Hepatocyte (in vitro differentiated cells): ENCODE measurements at regions not wholly inside any gene's neighbourhood (a gene's known extent, or its start where the extent isn't known, plus 50 kb on each side); places are given as distances from the start of the nearest gene placed in this dataset.

ENCODE experiments used
- DNase-seq: peaks from one replicate; pipeline ENCODE4 v3.0.0-alpha.2; 2016; ENCODE audit warnings: low spot score
- H2AFZ ChIP-seq: fragments of 200-600 bp; sonication (generic); 2 replicates; pipeline ENCODE4 v1.6.0; 2016; ENCODE audit warnings: antibody characterized with exemption, mild to moderate bottlenecking
- H3K27ac ChIP-seq: fragments of 200-600 bp; sonication (generic); 2 replicates; pipeline ENCODE4 v1.5.1; 2016; ENCODE audit warnings: mild to moderate bottlenecking
- H3K27me3 ChIP-seq: fragments of 200-600 bp; sonication (generic); 2 replicates; pipeline ENCODE4 v1.6.1; 2016
- H3K36me3 ChIP-seq: fragments of 200-600 bp; sonication (generic); replicated peaks from 2 replicates; pipeline ENCODE4 v1.5.1; 2016; ENCODE audit warnings: low read depth; ENCODE audit not compliant: insufficient read depth
- H3K4me1 ChIP-seq: fragments of 200-600 bp; sonication (generic); 2 replicates; pipeline ENCODE4 v1.5.1; 2016; ENCODE audit warnings: mild to moderate bottlenecking, moderate library complexity; ENCODE audit not compliant: insufficient read depth
- H3K4me2 ChIP-seq: fragments of 200-600 bp; sonication (generic); 2 replicates; pipeline ENCODE4 v1.6.0; 2016
- H3K4me3 ChIP-seq: fragments of 200-600 bp; sonication (generic); 2 replicates; pipeline ENCODE4 v1.5.1; 2016; ENCODE audit warnings: mild to moderate bottlenecking
- H3K79me2 ChIP-seq: fragments of 200-600 bp; sonication (generic); 2 replicates; pipeline ENCODE4 v1.6.0; 2017; ENCODE audit warnings: mild to moderate bottlenecking
- H3K9me2 ChIP-seq: fragments of 200-600 bp; sonication (generic); replicated peaks from 2 replicates; pipeline ENCODE4 v1.6.0; 2017; ENCODE audit warnings: mild to moderate bottlenecking; ENCODE audit not compliant: insufficient read depth
- H3K9me3 ChIP-seq: fragments of 200-600 bp; sonication (generic); 2 replicates; pipeline ENCODE4 v1.5.1; 2016; ENCODE audit warnings: low read depth, mild to moderate bottlenecking
- H4K20me1 ChIP-seq: fragments of 200-600 bp; sonication (generic); 2 replicates; pipeline ENCODE4 v1.6.0; 2016; ENCODE audit warnings: mild to moderate bottlenecking; ENCODE audit not compliant: insufficient read depth, poor library complexity, severe bottlenecking
- EZH2 ChIP-seq: fragments of 200-600 bp; sonication (generic); IDR thresholded peaks from 2 replicates; pipeline ENCODE4 v1.6.1; 2016; ENCODE audit warnings: antibody characterized with exemption, mild to moderate bottlenecking, borderline replicate concordance
- EZH2phosphoT487 ChIP-seq: fragments of 200-600 bp; sonication (generic); IDR thresholded peaks from one replicate; pipeline ENCODE4 v1.6.1; 2018; ENCODE audit warnings: antibody characterized with exemption, mild to moderate bottlenecking, low read depth, moderate library complexity; ENCODE audit not compliant: unreplicated experiment, severe bottlenecking
- WGBS: methylation state at CpG from one replicate; pipeline ENCODE4 v1.1.6; 2016; ENCODE audit warnings: low lambda C conversion rate; ENCODE audit errors: missing lambda C conversion rate; 5-methylcytosine and 5-hydroxymethylcytosine counted together
- TF ChIP-seq, protein P1 (sequence below): fragments of 200-600 bp; sonication (generic); IDR thresholded peaks from 2 replicates; pipeline ENCODE4 v1.5.1; 2016; ENCODE audit warnings: antibody characterized with exemption, mild to moderate bottlenecking; ENCODE audit not compliant: poor library complexity

DNA sequence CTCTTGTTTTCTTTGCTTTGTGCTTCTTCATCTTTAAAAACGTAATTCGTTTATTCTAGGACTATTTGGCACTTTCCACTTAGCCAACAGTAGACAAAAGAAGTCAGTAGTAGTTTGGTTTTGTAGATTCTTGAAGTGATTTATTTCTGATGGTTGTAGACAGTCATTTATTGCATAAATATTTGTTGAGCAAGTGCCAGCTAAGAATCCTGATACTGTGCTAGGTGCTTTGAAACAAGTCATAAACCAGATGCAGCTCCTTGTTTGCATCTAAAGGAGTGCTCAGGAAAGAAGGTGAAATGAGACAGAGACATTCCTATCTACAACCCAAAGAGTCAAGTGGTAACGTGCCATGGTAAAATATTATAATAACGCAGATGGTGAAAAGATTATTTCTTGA is 469.1 kb downstream of the GJA1 start:
- no peaks in the 10 kb centered on the region for H3K36me3 ChIP-seq
- no peaks in the 10 kb centered on the region for H3K9me2 ChIP-seq
- H3K4me3 ChIP-seq, result no peak overlapping the region
- TF ChIP-seq EZH2 (no peak), EZH2phosphoT487 (peak; percentile 85)
- H3K4me1 ChIP-seq, result no peaks in the 10 kb centered on the region
- no peak overlapping the region for H2AFZ ChIP-seq
- 46% methylated on average over 4 of the region's 4 CpGs for WGBS
- no peak overlapping the region for H3K4me2 ChIP-seq
- H4K20me1 ChIP-seq, result no peaks in the 10 kb centered on the region
- no peak overlapping the region for H3K27ac ChIP-seq
- no peaks in the 10 kb centered on the region for H3K27me3 ChIP-seq
- DNase-seq, result no peak
- no peaks in the 10 kb centered on the region for H3K79me2 ChIP-seq
- peaks cover 6% of the 10 kb centered on the region for H3K9me3 ChIP-seq

DNA sequence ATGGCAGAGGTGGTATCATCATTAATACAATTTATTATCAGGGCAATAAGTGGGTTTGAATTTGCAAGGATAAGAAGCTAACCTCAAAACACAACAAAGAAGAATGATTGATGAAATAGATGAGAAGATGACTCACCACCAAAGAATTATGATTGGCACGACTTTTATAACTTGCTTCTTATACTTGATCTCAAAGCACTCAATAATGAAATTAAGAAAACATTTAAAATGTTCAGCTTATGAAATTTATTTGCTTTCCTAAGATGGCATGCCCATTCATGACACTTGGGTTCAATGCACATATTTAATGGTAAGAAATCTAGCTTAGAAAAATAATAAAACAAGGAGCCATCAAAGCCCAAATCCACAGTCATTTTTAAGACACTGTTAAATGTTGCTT is 477.5 kb downstream of the GJA1 start:
- Histone ChIP-seq H3K4me2 (no peak overlapping the region), H3K4me3 (no peak overlapping the region), H2AFZ (no peak overlapping the region), H3K9me2 (no peaks in the 10 kb centered on the region), H3K79me2 (no peaks in the 10 kb centered on the region), H3K36me3 (no peaks in the 10 kb centered on the region), H3K9me3 (peaks cover 3% of the 10 kb centered on the region), H3K27me3 (no peaks in the 10 kb centered on the region), H3K4me1 (no peaks in the 10 kb centered on the region), H3K27ac (no peak overlapping the region), H4K20me1 (no peaks in the 10 kb centered on the region)
- DNase-seq, result no peak
- WGBS, result 89% methylated on average over 1 of the region's 1 CpG
- TF ChIP-seq EZH2, result no peak
- TF ChIP-seq, protein P1, sequence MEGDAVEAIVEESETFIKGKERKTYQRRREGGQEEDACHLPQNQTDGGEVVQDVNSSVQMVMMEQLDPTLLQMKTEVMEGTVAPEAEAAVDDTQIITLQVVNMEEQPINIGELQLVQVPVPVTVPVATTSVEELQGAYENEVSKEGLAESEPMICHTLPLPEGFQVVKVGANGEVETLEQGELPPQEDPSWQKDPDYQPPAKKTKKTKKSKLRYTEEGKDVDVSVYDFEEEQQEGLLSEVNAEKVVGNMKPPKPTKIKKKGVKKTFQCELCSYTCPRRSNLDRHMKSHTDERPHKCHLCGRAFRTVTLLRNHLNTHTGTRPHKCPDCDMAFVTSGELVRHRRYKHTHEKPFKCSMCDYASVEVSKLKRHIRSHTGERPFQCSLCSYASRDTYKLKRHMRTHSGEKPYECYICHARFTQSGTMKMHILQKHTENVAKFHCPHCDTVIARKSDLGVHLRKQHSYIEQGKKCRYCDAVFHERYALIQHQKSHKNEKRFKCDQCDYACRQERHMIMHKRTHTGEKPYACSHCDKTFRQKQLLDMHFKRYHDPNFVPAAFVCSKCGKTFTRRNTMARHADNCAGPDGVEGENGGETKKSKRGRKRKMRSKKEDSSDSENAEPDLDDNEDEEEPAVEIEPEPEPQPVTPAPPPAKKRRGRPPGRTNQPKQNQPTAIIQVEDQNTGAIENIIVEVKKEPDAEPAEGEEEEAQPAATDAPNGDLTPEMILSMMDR, result no peak
- no peak for TF ChIP-seq EZH2phosphoT487

DNA sequence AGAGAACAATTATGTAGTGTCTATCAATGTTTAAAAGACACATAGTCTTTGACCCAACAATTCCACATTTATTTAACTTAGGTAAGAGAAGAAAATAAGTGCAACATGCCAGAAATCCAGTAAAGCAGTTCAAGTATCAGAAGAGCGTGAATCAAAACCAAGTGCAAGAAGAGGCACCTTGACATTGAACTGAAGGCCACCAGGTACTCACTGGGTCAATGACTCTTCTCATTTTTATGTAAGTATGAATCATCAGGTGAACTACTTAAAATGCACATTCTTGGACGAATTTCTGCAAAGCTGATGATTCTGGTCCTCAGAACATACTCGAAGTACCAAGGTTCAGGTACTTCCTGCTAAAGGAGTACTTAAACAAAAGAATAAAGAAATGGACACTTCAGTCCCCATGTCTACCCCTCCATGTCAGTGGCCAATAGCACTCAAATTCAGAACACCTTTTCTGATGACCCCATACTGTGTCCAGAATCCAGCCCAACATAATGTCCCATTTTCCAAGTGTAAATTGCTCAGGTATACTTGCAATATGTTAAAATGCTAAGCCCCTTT is 481.9 kb downstream of the GJA1 start:
- no peak for TF ChIP-seq EZH2phosphoT487
- no peak for TF ChIP-seq EZH2
- TF ChIP-seq, protein P1, result no peak
- H3K27me3 ChIP-seq, result no peaks in the 10 kb centered on the region

DNA sequence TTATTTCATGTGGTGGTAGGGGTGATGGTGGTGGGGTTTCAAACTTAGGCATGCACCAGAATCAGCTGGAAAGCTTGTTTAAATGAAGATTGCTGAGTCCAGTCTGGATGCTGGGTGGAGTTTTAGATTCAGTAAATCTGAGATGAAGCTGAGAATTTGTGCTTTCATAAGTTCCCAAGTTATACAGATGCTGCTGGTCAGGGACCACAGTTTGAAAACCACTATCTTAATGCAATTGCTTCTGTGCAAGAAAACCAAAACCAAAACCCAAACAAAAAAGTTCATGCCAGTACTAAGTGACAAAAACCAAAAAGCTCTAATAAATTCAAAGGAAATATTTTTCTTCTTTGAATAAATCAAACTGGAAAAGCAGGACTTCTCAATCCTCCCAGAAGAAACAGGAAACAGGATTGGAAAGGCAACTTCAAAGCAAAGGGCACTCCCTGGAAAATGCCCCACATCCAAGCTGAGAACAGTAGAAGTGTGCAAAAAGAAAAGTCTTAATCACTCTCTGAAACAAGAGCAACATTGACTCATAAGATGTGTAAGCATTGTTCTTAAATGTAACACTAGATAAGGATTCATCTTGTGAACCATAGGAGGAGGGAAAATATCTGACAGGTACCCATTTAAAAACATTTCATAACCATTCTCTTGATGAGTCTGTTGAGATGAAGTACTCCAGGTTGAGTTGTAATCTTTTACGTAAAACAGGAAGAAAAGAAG is 481.5 kb upstream of the HSF2 start:
- 89% methylated on average over 1 of the region's 1 CpG for WGBS
- no peak overlapping the region for H3K4me3 ChIP-seq
- H4K20me1 ChIP-seq, result no peaks in the 10 kb centered on the region
- H3K79me2 ChIP-seq, result no peaks in the 10 kb centered on the region
- H3K27me3 ChIP-seq, result no peaks in the 10 kb centered on the region
- DNase-seq, result no peak
- no peaks in the 10 kb centered on the region for H3K4me1 ChIP-seq
- H3K4me2 ChIP-seq, result no peak overlapping the region
- H3K27ac ChIP-seq, result no peak overlapping the region
- TF ChIP-seq, protein P1, result no peak
- TF ChIP-seq EZH2, result no peak
- no peak for TF ChIP-seq EZH2phosphoT487
- H3K9me3 ChIP-seq, result no peaks in the 10 kb centered on the region
- H2AFZ ChIP-seq, result no peak overlapping the region
- no peaks in the 10 kb centered on the region for H3K36me3 ChIP-seq
- no peaks in the 10 kb centered on the region for H3K9me2 ChIP-seq

More for the DNA sequence above, 481.9 kb downstream of the GJA1 start:
- Histone ChIP-seq H3K27ac (no peak overlapping the region), H3K4me1 (no peaks in the 10 kb centered on the region), H3K79me2 (no peaks in the 10 kb centered on the region), H3K4me3 (no peak overlapping the region), H3K9me2 (no peaks in the 10 kb centered on the region), H3K4me2 (no peak overlapping the region), H4K20me1 (no peaks in the 10 kb centered on the region), H2AFZ (no peak overlapping the region), H3K9me3 (no peaks in the 10 kb centered on the region), H3K36me3 (no peaks in the 10 kb centered on the region)
- 94% methylated on average over 3 of the region's 3 CpGs for WGBS
- DNase-seq, result no peak
